ENCODE measurements at regions not wholly inside any gene's neighbourhood (a gene's known extent, or its start where the extent isn't known, plus 50 kb on each side); places are given as distances from the start of the nearest gene placed in this dataset.

DNA sequence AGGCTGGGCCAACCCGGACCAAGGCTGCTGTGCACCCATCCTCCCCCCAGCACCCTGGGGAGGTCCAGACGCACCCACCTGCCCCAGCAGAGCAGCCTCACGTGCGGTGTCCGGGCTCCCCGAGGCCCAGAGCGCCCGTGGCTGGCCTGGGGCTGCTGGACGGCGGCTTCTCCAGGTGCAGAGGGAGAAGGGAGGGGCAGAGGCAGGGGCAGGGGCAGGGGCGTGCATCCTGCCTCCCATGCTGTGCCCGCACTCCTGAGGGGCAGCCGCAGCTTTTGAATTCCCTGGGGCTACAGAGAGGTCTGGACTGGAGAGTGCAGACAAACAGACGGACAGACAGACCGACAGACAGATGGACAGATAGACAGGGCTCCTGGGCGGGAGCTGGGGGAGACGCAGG is 83.6 kb upstream of the PRR5 start:
- TF ChIP-seq ZFP30 (CRISPR knock-in tag; IDR thresholded peaks at IDR 0.05) (no peak), ARNTL (CRISPR knock-in tag; IDR thresholded peaks at IDR 0.05; ENCODE audit: borderline replicate concordance, low read depth) (no peak), PPARA (CRISPR knock-in tag; IDR thresholded peaks at IDR 0.05; ENCODE audit: borderline replicate concordance) (no peak), ZNF70 (CRISPR knock-in tag; IDR thresholded peaks at IDR 0.05) (no peak), ZNF565 (CRISPR knock-in tag; conservative IDR thresholded peaks at IDR 0.05; ENCODE audit: low read depth) (no peak), ZC3H10 (CRISPR knock-in tag; IDR thresholded peaks at IDR 0.05) (no peak), ZFP3 (CRISPR knock-in tag; IDR thresholded peaks at IDR 0.05) (no peak), RARB (CRISPR knock-in tag; IDR thresholded peaks at IDR 0.05) (no peak), TCF4 (CRISPR knock-in tag; IDR thresholded peaks at IDR 0.05; ENCODE audit: borderline replicate concordance) (no peak), BACH2 (CRISPR knock-in tag; IDR thresholded peaks at IDR 0.05; ENCODE audit: borderline replicate concordance) (no peak), TOX (CRISPR knock-in tag; IDR thresholded peaks at IDR 0.05; ENCODE audit: borderline replicate concordance) (no peak)
- TF ChIP-seq, protein P1, sequence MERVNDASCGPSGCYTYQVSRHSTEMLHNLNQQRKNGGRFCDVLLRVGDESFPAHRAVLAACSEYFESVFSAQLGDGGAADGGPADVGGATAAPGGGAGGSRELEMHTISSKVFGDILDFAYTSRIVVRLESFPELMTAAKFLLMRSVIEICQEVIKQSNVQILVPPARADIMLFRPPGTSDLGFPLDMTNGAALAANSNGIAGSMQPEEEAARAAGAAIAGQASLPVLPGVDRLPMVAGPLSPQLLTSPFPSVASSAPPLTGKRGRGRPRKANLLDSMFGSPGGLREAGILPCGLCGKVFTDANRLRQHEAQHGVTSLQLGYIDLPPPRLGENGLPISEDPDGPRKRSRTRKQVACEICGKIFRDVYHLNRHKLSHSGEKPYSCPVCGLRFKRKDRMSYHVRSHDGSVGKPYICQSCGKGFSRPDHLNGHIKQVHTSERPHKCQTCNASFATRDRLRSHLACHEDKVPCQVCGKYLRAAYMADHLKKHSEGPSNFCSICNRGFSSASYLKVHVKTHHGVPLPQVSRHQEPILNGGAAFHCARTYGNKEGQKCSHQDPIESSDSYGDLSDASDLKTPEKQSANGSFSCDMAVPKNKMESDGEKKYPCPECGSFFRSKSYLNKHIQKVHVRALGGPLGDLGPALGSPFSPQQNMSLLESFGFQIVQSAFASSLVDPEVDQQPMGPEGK (CRISPR knock-in tag; IDR thresholded peaks at IDR 0.05; ENCODE audit: borderline replicate concordance): no peak
- TF ChIP-seq, protein P2, sequence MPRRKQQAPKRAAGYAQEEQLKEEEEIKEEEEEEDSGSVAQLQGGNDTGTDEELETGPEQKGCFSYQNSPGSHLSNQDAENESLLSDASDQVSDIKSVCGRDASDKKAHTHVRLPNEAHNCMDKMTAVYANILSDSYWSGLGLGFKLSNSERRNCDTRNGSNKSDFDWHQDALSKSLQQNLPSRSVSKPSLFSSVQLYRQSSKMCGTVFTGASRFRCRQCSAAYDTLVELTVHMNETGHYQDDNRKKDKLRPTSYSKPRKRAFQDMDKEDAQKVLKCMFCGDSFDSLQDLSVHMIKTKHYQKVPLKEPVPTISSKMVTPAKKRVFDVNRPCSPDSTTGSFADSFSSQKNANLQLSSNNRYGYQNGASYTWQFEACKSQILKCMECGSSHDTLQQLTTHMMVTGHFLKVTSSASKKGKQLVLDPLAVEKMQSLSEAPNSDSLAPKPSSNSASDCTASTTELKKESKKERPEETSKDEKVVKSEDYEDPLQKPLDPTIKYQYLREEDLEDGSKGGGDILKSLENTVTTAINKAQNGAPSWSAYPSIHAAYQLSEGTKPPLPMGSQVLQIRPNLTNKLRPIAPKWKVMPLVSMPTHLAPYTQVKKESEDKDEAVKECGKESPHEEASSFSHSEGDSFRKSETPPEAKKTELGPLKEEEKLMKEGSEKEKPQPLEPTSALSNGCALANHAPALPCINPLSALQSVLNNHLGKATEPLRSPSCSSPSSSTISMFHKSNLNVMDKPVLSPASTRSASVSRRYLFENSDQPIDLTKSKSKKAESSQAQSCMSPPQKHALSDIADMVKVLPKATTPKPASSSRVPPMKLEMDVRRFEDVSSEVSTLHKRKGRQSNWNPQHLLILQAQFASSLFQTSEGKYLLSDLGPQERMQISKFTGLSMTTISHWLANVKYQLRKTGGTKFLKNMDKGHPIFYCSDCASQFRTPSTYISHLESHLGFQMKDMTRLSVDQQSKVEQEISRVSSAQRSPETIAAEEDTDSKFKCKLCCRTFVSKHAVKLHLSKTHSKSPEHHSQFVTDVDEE (CRISPR knock-in tag; IDR thresholded peaks at IDR 0.05): no peak
